Vagina (tissue), 2 donors: ENCODE measurements at regions not wholly inside any gene's neighbourhood (a gene's known extent, or its start where the extent isn't known, plus 50 kb on each side); places are given as distances from the start of the nearest gene placed in this dataset.
"Not testable (repeated sequence)": the region's sequence is repeated elsewhere in the genome, so short reads cannot be mapped to it uniquely, and the experiment has no call there.

ENCODE experiments used
- DNase-seq, 2 donors: peaks; one replicate each; pipeline ENCODE4 v3.0.0-alpha.2; 2017; ENCODE audit errors: extremely low spot score in 2 of 2
- H3K27ac ChIP-seq: fragments of 200-600 bp; sonication (generic); one replicate; pipeline ENCODE4 v1.5.1; 2019
- H3K27me3 ChIP-seq: fragments of 200-600 bp; sonication (generic); one replicate; pipeline ENCODE4 v1.5.1; 2019
- H3K36me3 ChIP-seq, 2 donors: fragments of 200-600 bp; sonication (generic); one replicate each; pipeline ENCODE4 v1.5.1; 2017 to 2019
- H3K4me1 ChIP-seq: fragments of 200-600 bp; sonication (generic); one replicate; pipeline ENCODE4 v1.5.1; 2019
- H3K4me3 ChIP-seq, 2 donors: fragments of 200-600 bp; sonication (generic); 1 replicate in 1 of 2; 2 replicates in 1 of 2; pipeline ENCODE4 v1.5.1; 2016 to 2019
- H3K9me3 ChIP-seq: fragments of 200-600 bp; sonication (generic); one replicate; pipeline ENCODE4 v1.5.1; 2019
- POLR2A ChIP-seq, 2 donors: fragments of 450-650 bp; IDR thresholded peaks; one replicate each; pipeline ENCODE4 v1.6.1; 2017; ENCODE audit warnings: antibody characterized with exemption in 2 of 2, mild to moderate bottlenecking in 2 of 2, moderate library complexity in 2 of 2
- POLR2AphosphoS5 ChIP-seq, 2 donors: sonication (generic); formaldehyde crosslinking; IDR thresholded peaks; one replicate each; pipeline ENCODE4 v1.9.0; 2017; ENCODE audit warnings: antibody characterized with exemption in 2 of 2, mild to moderate bottlenecking in 2 of 2, low read depth in 1 of 2; ENCODE audit not compliant: insufficient read depth in 1 of 2
- intact Hi-C: fragments of 100-400 bp; cut with DNase I; formaldehyde crosslinking; loops from one replicate; pipeline ENCODE4 v1.15.1; 2023
- TF ChIP-seq, protein P1 (sequence below), 3 experiments: fragments of 450-650 bp in 2 of 3; fragments of 200-600 bp in 1 of 3; sonication (generic) in 1 of 3; IDR thresholded peaks; one replicate each; pipeline ENCODE4 v1.5.1; 2017 to 2019; ENCODE audit warnings: antibody characterized with exemption in 3 of 3, mild to moderate bottlenecking in 2 of 3, moderate library complexity in 2 of 3

DNA sequence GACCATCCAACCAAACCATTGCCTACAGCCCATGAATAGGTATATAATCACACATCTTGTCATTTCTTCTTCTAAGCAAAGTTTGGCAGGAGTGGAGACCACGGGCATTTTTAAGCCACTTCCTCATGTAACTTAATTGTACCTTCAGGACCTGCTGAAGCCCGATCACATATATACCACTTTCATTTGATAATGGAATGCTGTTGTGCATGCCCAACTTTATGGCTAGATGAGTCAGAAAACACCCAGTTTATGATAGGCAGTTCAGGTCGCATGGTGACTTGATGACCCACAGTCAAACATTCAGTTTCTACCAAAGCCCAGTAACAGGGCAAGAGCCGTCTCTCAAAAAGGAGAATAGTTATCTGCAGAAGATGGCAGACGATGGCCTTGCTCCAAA, 2295.0 kb upstream of the ACO1 start:
- H3K36me3 ChIP-seq: no peaks in the 10 kb centered on the region
- H3K4me3 ChIP-seq: no peak overlapping the region
- H3K27ac ChIP-seq: no peak overlapping the region
- intact Hi-C loops: no loop called here
- no peaks in the 10 kb centered on the region for H3K4me1 ChIP-seq
- H3K9me3 ChIP-seq: no peaks in the 10 kb centered on the region
- no peaks in the 10 kb centered on the region for H3K27me3 ChIP-seq
- TF ChIP-seq, protein P1, sequence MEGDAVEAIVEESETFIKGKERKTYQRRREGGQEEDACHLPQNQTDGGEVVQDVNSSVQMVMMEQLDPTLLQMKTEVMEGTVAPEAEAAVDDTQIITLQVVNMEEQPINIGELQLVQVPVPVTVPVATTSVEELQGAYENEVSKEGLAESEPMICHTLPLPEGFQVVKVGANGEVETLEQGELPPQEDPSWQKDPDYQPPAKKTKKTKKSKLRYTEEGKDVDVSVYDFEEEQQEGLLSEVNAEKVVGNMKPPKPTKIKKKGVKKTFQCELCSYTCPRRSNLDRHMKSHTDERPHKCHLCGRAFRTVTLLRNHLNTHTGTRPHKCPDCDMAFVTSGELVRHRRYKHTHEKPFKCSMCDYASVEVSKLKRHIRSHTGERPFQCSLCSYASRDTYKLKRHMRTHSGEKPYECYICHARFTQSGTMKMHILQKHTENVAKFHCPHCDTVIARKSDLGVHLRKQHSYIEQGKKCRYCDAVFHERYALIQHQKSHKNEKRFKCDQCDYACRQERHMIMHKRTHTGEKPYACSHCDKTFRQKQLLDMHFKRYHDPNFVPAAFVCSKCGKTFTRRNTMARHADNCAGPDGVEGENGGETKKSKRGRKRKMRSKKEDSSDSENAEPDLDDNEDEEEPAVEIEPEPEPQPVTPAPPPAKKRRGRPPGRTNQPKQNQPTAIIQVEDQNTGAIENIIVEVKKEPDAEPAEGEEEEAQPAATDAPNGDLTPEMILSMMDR (IDR thresholded peaks at IDR 0.05): no peak
- no peak for TF ChIP-seq POLR2AphosphoS5 (IDR thresholded peaks at IDR 0.05; ENCODE audit: insufficient read depth in 1 of 2, low read depth in 1 of 2)
- TF ChIP-seq POLR2A (IDR thresholded peaks at IDR 0.05): no peak
- no peak for DNase-seq

DNA sequence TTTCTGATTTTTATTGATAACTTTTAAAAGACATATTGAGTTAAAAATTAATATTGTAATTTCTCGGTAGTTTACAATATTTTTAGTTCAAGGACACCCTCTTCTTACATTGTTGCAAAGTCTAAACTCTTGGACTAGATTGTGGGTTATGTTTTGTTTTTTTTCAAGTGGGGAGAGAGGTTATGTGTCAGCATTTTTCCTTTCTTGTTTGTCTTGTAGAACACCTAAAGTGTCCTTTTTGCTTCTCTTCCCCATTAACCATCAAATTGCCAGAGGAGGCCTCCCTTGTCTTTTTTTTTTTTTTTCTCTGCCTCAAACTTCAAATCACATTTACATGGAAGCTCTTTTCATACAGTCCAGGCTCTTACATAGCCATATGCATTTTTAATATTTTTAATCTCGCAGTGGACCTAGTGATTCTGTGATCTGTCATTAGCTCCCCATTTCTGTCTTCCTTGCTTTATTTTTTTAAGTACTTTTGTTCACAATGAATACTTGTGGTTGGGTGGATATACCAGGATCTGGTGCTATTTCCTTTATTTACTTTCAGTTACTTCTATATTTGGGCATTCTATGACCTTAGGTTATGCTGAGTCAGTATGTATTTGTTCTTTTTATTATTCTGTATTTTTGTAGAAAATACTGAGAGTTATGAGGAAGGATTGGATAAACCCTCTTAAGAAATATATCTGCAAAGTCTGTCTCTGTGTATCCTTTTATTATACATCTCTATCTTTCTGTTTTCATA, 2280.6 kb upstream of the ACO1 start:
- TF ChIP-seq, protein P1 (IDR thresholded peaks at IDR 0.05): no peak
- TF ChIP-seq POLR2AphosphoS5 (IDR thresholded peaks at IDR 0.05; ENCODE audit: insufficient read depth in 1 of 2, low read depth in 1 of 2) (no peak), POLR2A (IDR thresholded peaks at IDR 0.05) (no peak)
- Histone ChIP-seq H3K36me3 (no peaks in the 10 kb centered on the region), H3K27me3 (no peaks in the 10 kb centered on the region), H3K4me3 (no peak overlapping the region), H3K9me3 (no peaks in the 10 kb centered on the region), H3K4me1 (no peaks in the 10 kb centered on the region), H3K27ac (no peak overlapping the region)
- intact Hi-C loops: no loop called here
- DNase-seq: no peak

DNA sequence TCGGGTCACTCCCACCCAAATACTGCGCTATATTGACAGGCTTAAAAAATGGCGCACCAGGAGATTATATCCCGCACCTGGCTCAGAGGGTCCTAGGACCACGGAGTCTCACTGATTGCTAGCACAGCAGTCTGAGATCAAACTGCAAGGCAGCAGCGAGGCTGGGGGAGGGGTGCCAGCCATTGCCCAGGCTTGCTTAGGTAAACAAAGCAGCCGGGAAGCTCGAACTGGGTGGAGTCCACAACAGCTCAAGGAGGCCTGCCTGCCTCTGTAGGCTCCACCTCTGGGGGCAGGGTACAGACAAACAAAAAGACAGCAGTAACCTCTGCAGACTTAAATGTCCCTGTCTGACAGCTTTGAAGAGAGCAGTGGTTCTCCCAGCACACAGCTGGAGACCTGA, 2277.3 kb upstream of the ACO1 start:
- intact Hi-C loops: not testable (repeated sequence)

DNA sequence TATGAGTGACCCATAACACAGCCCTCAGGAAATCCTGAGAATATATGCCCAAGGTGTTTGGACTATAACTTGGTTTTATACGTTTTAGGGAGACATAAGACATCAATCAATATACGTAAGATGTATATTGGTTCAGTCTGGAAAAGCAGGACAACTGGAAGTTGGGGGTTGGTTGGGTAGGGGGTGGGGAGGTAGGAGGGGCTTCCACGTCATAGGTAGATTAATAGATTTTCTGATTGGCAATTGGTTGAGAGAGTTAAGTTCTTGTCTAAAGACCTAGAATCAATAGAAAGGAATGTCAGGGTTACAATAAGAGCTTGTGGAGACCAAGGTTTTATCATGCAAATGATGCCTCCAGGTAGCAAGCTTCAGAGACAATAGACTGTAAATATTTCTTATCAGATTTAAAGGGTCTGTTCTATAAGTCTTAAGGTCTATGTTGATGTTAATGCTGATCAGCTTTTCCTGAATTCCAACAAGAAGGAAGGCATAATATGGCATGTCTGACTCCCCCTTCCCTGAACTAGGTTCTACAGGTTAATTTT, 2267.7 kb upstream of the ACO1 start:
- H3K27ac ChIP-seq: no peak overlapping the region
- H3K36me3 ChIP-seq: no peaks in the 10 kb centered on the region
- H3K4me3 ChIP-seq: no peak overlapping the region
- H3K9me3 ChIP-seq: no peaks in the 10 kb centered on the region
- intact Hi-C loops: no loop called here
- no peak for DNase-seq
- no peak for TF ChIP-seq POLR2AphosphoS5 (IDR thresholded peaks at IDR 0.05; ENCODE audit: insufficient read depth in 1 of 2, low read depth in 1 of 2)
- TF ChIP-seq, protein P1 (IDR thresholded peaks at IDR 0.05): no peak
- TF ChIP-seq POLR2A (IDR thresholded peaks at IDR 0.05): no peak
- H3K4me1 ChIP-seq: no peaks in the 10 kb centered on the region
- no peaks in the 10 kb centered on the region for H3K27me3 ChIP-seq

More for the DNA sequence above, 2277.3 kb upstream of the ACO1 start:
- not testable (repeated sequence) for H3K9me3 ChIP-seq, H3K4me3 ChIP-seq, DNase-seq, H3K27me3 ChIP-seq, H3K36me3 ChIP-seq, H3K27ac ChIP-seq, H3K4me1 ChIP-seq

DNA sequence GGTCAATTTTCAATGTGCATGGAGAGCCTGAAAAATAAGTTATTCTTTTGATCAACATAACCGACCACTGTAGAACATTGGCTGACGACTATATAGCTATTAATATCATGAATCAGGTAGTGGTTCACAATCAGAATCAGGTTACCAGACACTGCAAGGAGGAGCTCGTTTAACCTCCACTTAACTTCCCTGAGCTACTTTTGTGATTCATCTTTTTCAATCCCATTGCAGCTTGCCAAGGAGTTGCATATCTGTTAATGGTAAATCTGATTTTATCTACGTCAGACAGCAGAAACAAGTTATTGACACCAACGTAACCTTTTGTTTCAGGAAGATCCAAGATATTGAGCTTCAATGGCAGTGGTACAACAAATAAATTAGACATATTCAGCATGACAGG, 2263.8 kb upstream of the ACO1 start:
- TF ChIP-seq, protein P1 (IDR thresholded peaks at IDR 0.05): no peak
- no peak for TF ChIP-seq POLR2AphosphoS5 (IDR thresholded peaks at IDR 0.05; ENCODE audit: insufficient read depth in 1 of 2, low read depth in 1 of 2)
- TF ChIP-seq POLR2A (IDR thresholded peaks at IDR 0.05): no peak

More for the DNA sequence above, 2263.8 kb upstream of the ACO1 start:
- Histone ChIP-seq H3K36me3 (no peaks in the 10 kb centered on the region), H3K9me3 (no peaks in the 10 kb centered on the region), H3K4me1 (no peaks in the 10 kb centered on the region), H3K4me3 (no peak overlapping the region), H3K27me3 (no peaks in the 10 kb centered on the region), H3K27ac (no peak overlapping the region)
- DNase-seq: no peak
- intact Hi-C loops: no loop called here
